Uterus (tissue), 3 donors: ENCODE measurements at regions not wholly inside any gene's neighbourhood (a gene's known extent, or its start where the extent isn't known, plus 50 kb on each side); places are given as distances from the start of the nearest gene placed in this dataset.

Experiments
- DNase-seq, 2 donors: peaks; one replicate each; pipeline ENCODE4 v3.0.0-alpha.2; 2019 to 2020
- H3K27ac ChIP-seq, 2 donors: fragments of 200-600 bp; sonication (generic); 1 replicate in 1 of 2; 2 replicates in 1 of 2; pipeline ENCODE4 v1.5.1; 2016 to 2018
- H3K27me3 ChIP-seq, 2 donors: fragments of 200-600 bp; sonication (generic); one replicate each; pipeline ENCODE4 v1.5.1; 2018 to 2019; ENCODE audit warnings: control low read depth in 1 of 2
- H3K36me3 ChIP-seq, 2 donors: fragments of 200-600 bp; sonication (generic); one replicate each; pipeline ENCODE4 v1.5.1; 2019; ENCODE audit warnings: control low read depth in 1 of 2
- H3K4me1 ChIP-seq, 2 donors: fragments of 200-600 bp; sonication (generic); one replicate each; pipeline ENCODE4 v1.5.1; 2018 to 2019; ENCODE audit warnings: control low read depth in 1 of 2
- H3K4me3 ChIP-seq, 2 donors: fragments of 200-600 bp; sonication (generic); 1 replicate in 1 of 2; 2 replicates in 1 of 2; pipeline ENCODE4 v1.5.1; 2018 to 2019; ENCODE audit warnings: mild to moderate bottlenecking in 1 of 2
- H3K9me3 ChIP-seq, 2 donors: fragments of 200-600 bp; sonication (generic); one replicate each; pipeline ENCODE4 v1.5.1; 2019; ENCODE audit warnings: control low read depth in 1 of 2
- POLR2A ChIP-seq, 2 donors: fragments of 450-650 bp; IDR thresholded peaks; one replicate each; pipeline ENCODE4 v1.6.1; 2016; ENCODE audit warnings: antibody characterized with exemption in 2 of 2, mild to moderate bottlenecking in 1 of 2, moderate library complexity in 1 of 2
- intact Hi-C: fragments of 100-400 bp; cut with DNase I; formaldehyde crosslinking; loops from one replicate; pipeline ENCODE4 v1.15.1; 2023; ENCODE audit warnings: low total_unique reads
- TF ChIP-seq, protein P1 (sequence below), 4 experiments: fragments of 200-600 bp in 2 of 4; fragments of 450-650 bp in 2 of 4; sonication (generic) in 2 of 4; IDR thresholded peaks; one replicate each; pipeline ENCODE4 v1.5.1; 2016 to 2019; ENCODE audit warnings: antibody characterized with exemption in 4 of 4, mild to moderate bottlenecking in 2 of 4, moderate library complexity in 1 of 4
- donor health status: DM: yes; HTN: yes; CAD: no.

DNA sequence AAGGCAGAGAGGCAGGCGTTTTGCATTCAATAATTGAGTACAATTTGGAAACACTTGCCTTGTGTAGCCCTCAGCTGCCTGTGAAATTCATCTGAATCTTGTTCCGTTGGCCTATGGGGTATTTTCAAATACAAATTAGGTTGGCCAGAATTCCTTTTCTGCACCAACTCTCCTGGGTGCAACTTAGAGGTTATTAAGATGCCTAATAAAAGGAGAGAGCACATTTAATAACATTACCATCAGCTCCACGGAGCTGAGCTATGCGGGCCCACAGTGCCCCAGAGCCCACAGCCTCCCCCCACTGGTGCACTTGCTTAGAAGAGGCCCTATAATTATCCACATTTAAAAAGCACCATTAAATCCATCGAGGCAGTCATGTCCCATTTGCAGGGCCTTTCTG is 367.6 kb upstream of the CLINT1 start:
- intact Hi-C loops, result no loop called here
- Histone ChIP-seq H3K4me1 (no peaks in the 10 kb centered on the region), H3K27ac (no peak overlapping the region), H3K27me3 (no peaks in the 10 kb centered on the region), H3K9me3 (no peaks in the 10 kb centered on the region), H3K36me3 (no peaks in the 10 kb centered on the region), H3K4me3 (no peak overlapping the region)
- TF ChIP-seq, protein P1, sequence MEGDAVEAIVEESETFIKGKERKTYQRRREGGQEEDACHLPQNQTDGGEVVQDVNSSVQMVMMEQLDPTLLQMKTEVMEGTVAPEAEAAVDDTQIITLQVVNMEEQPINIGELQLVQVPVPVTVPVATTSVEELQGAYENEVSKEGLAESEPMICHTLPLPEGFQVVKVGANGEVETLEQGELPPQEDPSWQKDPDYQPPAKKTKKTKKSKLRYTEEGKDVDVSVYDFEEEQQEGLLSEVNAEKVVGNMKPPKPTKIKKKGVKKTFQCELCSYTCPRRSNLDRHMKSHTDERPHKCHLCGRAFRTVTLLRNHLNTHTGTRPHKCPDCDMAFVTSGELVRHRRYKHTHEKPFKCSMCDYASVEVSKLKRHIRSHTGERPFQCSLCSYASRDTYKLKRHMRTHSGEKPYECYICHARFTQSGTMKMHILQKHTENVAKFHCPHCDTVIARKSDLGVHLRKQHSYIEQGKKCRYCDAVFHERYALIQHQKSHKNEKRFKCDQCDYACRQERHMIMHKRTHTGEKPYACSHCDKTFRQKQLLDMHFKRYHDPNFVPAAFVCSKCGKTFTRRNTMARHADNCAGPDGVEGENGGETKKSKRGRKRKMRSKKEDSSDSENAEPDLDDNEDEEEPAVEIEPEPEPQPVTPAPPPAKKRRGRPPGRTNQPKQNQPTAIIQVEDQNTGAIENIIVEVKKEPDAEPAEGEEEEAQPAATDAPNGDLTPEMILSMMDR (IDR thresholded peaks at IDR 0.05), result no peak
- TF ChIP-seq POLR2A (IDR thresholded peaks at IDR 0.05), result no peak
- DNase-seq, result no peak

DNA sequence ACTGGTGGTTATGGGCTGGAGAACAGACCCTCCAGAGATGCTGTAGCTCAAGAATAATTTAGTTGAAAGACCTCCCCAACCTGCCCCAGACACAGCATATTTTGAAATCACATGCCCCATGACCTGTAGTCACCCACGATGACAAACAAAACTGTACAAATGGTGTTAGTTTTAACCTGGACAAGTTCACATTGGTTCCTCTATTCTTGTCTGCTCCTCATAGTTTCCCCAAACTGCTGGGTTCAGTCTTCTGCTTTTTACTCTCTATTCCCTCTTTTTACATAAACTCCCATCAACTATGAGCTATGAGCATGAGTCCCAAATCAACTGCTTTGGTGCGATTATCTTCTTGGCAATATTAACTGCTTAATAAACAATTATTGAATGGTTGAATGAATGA is 365.3 kb upstream of the CLINT1 start:
- Histone ChIP-seq H3K36me3 (no peaks in the 10 kb centered on the region), H3K27ac (no peak overlapping the region), H3K9me3 (no peaks in the 10 kb centered on the region), H3K4me1 (no peaks in the 10 kb centered on the region), H3K27me3 (no peaks in the 10 kb centered on the region), H3K4me3 (no peak overlapping the region)
- intact Hi-C loops, result no loop called here
- TF ChIP-seq POLR2A (IDR thresholded peaks at IDR 0.05), result no peak
- no peak for DNase-seq

DNA sequence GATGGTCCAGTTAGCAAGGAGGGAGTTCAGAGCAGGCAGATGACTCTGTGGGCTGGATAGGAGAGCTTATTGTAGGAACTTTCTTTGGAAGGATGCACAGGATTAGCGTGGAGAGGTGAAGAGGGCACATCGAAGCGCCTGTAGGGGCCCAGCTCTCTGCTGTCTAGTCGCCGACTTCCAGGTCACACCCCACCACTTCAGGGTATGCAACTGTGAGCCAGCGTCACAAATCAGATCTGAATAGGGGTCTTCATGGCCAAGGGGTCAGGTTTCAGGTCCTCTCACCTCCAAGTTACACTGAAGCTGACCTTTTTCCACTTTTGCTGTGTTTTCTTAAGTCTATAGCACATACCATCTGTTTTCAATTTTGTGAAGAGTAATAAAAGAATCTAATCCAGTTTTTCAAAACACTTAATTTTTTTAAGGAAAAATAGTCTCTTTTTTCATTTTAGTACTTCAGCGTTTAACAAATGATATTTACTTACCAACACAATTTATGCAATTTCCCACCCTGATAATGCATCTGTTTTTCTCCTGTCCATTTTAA is 364.2 kb upstream of the CLINT1 start:
- no peaks in the 10 kb centered on the region for H3K36me3 ChIP-seq
- no peaks in the 10 kb centered on the region for H3K9me3 ChIP-seq
- TF ChIP-seq POLR2A (IDR thresholded peaks at IDR 0.05), result no peak
- TF ChIP-seq, protein P1 (IDR thresholded peaks at IDR 0.05), result no peak
- H3K4me3 ChIP-seq, result no peak overlapping the region
- H3K27me3 ChIP-seq, result no peaks in the 10 kb centered on the region
- DNase-seq, result no peak
- H3K4me1 ChIP-seq, result no peaks in the 10 kb centered on the region
- intact Hi-C loops, result no loop called here
- H3K27ac ChIP-seq, result peak overlapping the region in 1 of 2 donors; percentile 50

DNA sequence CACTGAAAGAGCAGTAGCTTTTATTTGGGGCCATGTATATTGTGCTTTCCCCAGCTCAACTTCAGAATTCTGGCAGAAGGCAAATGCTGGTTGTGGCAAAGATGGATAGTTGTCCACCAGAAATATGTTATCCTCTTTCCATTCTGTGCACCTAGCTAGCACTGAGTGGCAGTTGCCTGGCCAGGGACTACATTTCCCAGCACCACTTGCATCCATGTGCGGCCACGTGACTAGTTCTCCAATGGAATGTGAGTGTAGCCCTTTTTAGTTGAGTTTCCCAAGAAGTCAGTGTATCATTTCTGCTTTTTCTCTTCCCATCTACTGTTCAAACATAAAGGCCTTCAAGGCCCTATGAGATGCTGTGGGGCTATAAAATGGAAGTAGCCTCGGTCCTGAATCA is 354.0 kb upstream of the CLINT1 start:
- Histone ChIP-seq H3K4me1 (no peaks in the 10 kb centered on the region), H3K27ac (no peak overlapping the region)
- intact Hi-C loops, result no loop called here

DNA sequence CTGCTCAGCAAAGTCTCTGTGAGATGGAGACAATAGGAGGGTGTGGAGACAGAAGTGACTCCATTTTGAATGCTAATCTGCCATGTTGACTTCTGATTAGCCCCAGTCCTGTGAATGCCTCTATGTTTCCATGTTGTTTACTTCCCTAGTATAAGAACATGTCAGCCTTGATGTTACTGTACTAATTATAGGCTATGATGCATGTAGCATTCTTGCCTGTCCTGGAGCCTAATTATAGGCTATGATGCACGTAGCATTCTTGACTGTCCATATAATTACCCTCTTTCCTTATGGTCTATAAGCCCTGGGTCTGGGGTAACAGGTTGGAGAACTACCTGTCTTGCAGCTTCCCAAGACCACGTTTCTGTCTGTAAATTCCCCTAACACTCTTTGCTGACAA is 353.3 kb upstream of the CLINT1 start:
- Histone ChIP-seq H3K27ac (no peak overlapping the region), H3K36me3 (no peaks in the 10 kb centered on the region), H3K27me3 (no peaks in the 10 kb centered on the region), H3K4me3 (no peak overlapping the region), H3K9me3 (no peaks in the 10 kb centered on the region), H3K4me1 (no peaks in the 10 kb centered on the region)
- DNase-seq, result no peak
- intact Hi-C loops, result no loop called here
- no peak for TF ChIP-seq POLR2A (IDR thresholded peaks at IDR 0.05)
- TF ChIP-seq, protein P1 (IDR thresholded peaks at IDR 0.05), result no peak

More for the DNA sequence above, 354.0 kb upstream of the CLINT1 start:
- Histone ChIP-seq H3K4me3 (no peak overlapping the region), H3K9me3 (no peaks in the 10 kb centered on the region), H3K36me3 (no peaks in the 10 kb centered on the region), H3K27me3 (no peaks in the 10 kb centered on the region)
- no peak for DNase-seq
- no peak for TF ChIP-seq POLR2A (IDR thresholded peaks at IDR 0.05)
- TF ChIP-seq, protein P1 (IDR thresholded peaks at IDR 0.05), result no peak
